NT2/D1 (cell line): ENCODE measurements at regions not wholly inside any gene's neighbourhood (a gene's known extent, or its start where the extent isn't known, plus 50 kb on each side); places are given as distances from the start of the nearest gene placed in this dataset.

Experiments
- SUZ12 ChIP-seq: IDR thresholded peaks from 2 replicates; pipeline ENCODE4 v1.6.1; 2011; ENCODE audit not compliant: insufficient read length, insufficient read depth; ENCODE audit errors: extremely low read depth
- YY1 ChIP-seq: IDR thresholded peaks from 2 replicates; pipeline ENCODE4 v1.6.1; 2011; ENCODE audit not compliant: insufficient read length, insufficient read depth
- ZNF274 ChIP-seq: IDR thresholded peaks from 2 replicates; pipeline ENCODE4 v1.6.1; 2011; ENCODE audit warnings: mild to moderate bottlenecking, low read depth, low read length

GRCh38 chr14:66414511-66414910 is 71.7 kb upstream of the CCDC196 start:
- TF ChIP-seq YY1 (no peak), ZNF274 (no peak), SUZ12 (no peak)
